ENCODE measurements at regions not wholly inside any gene's neighbourhood (a gene's known extent, or its start where the extent isn't known, plus 50 kb on each side); places are given as distances from the start of the nearest gene placed in this dataset.
"Not testable (repeated sequence)": the region's sequence is repeated elsewhere in the genome, so short reads cannot be mapped to it uniquely, and the experiment has no call there.

DNA sequence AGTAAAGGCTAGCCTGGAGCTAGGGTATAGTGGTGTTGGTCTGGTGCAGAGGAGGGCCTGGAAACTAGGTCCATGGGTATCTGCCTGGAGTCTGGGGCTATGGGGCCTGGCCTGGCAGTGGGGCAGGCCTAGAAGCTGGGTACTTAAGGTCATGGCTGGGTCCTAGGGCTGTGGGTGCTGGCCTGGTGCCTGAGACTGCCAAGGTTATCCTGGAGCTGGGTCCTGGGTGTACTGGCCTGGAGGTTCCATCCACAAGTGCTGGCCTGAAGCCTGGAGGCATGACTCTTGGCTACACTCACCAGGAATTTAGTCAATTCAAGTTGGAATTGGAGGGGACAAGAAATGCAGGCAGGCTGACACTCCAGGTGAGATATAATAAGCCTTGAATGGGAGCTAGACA, 108.4 kb upstream of the ZCCHC13 start:
- no peak overlapping the region for H3K27ac ChIP-seq (replicated peaks)
- no peak overlapping the region for H3K4me3 ChIP-seq (replicated peaks; ENCODE audit: insufficient read depth, low read length)
- TF ChIP-seq SPI1 (IDR thresholded peaks at IDR 0.05; ENCODE audit: borderline replicate concordance, low read depth) (no peak), GABPA (IDR thresholded peaks at IDR 0.05; ENCODE audit: low read depth) (no peak)
- TF ChIP-seq, protein P1, sequence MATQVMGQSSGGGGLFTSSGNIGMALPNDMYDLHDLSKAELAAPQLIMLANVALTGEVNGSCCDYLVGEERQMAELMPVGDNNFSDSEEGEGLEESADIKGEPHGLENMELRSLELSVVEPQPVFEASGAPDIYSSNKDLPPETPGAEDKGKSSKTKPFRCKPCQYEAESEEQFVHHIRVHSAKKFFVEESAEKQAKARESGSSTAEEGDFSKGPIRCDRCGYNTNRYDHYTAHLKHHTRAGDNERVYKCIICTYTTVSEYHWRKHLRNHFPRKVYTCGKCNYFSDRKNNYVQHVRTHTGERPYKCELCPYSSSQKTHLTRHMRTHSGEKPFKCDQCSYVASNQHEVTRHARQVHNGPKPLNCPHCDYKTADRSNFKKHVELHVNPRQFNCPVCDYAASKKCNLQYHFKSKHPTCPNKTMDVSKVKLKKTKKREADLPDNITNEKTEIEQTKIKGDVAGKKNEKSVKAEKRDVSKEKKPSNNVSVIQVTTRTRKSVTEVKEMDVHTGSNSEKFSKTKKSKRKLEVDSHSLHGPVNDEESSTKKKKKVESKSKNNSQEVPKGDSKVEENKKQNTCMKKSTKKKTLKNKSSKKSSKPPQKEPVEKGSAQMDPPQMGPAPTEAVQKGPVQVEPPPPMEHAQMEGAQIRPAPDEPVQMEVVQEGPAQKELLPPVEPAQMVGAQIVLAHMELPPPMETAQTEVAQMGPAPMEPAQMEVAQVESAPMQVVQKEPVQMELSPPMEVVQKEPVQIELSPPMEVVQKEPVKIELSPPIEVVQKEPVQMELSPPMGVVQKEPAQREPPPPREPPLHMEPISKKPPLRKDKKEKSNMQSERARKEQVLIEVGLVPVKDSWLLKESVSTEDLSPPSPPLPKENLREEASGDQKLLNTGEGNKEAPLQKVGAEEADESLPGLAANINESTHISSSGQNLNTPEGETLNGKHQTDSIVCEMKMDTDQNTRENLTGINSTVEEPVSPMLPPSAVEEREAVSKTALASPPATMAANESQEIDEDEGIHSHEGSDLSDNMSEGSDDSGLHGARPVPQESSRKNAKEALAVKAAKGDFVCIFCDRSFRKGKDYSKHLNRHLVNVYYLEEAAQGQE (IDR thresholded peaks at IDR 0.05; ENCODE audit: insufficient replicate concordance, low read depth): no peak
- no peaks in the 10 kb centered on the region for H3K27me3 ChIP-seq (ENCODE audit: insufficient read depth, poor library complexity, severe bottlenecking)
- DNase-seq (ENCODE audit: low read depth in 1 of 2, low spot score in 1 of 2): no peak

- H3K27ac ChIP-seq (replicated peaks): no peak overlapping the region
- no peak for DNase-seq (ENCODE audit: low read depth in 1 of 2, low spot score in 1 of 2)
- no peaks in the 10 kb centered on the region for H3K27me3 ChIP-seq (ENCODE audit: insufficient read depth, poor library complexity, severe bottlenecking)
- no peak overlapping the region for H3K4me3 ChIP-seq (replicated peaks; ENCODE audit: insufficient read depth, low read length)
- TF ChIP-seq SPI1 (IDR thresholded peaks at IDR 0.05; ENCODE audit: borderline replicate concordance, low read depth) (no peak), CTCF (IDR thresholded peaks at IDR 0.05; ENCODE audit: insufficient read depth, low read length) (no peak), POLR2AphosphoS5 (IDR thresholded peaks at IDR 0.05; ENCODE audit: low read depth) (no peak), GABPA (IDR thresholded peaks at IDR 0.05; ENCODE audit: low read depth) (no peak)
- TF ChIP-seq, protein P1 (IDR thresholded peaks at IDR 0.05; ENCODE audit: insufficient replicate concordance, low read depth): no peak
These were observed 108.9 kb upstream of the ZCCHC13 start for GRCh38 chrX:74195120-74195519.

- DNase-seq (ENCODE audit: low read depth in 1 of 2, low spot score in 1 of 2): no peak
- H3K4me3 ChIP-seq (replicated peaks; ENCODE audit: insufficient read depth, low read length): no peak overlapping the region
- no peak for TF ChIP-seq CTCF (IDR thresholded peaks at IDR 0.05; ENCODE audit: insufficient read depth, low read length)
- TF ChIP-seq POLR2AphosphoS5 (IDR thresholded peaks at IDR 0.05; ENCODE audit: low read depth): no peak
- TF ChIP-seq, protein P1 (IDR thresholded peaks at IDR 0.05; ENCODE audit: insufficient replicate concordance, low read depth): no peak
- TF ChIP-seq SPI1 (IDR thresholded peaks at IDR 0.05; ENCODE audit: borderline replicate concordance, low read depth): no peak
- TF ChIP-seq GABPA (IDR thresholded peaks at IDR 0.05; ENCODE audit: low read depth): no peak
- H3K27me3 ChIP-seq (ENCODE audit: insufficient read depth, poor library complexity, severe bottlenecking): no peaks in the 10 kb centered on the region
- H3K27ac ChIP-seq (replicated peaks): no peak overlapping the region
These were observed 116.8 kb upstream of the ZCCHC13 start for GRCh38 chrX:74187211-74187610.

DNA sequence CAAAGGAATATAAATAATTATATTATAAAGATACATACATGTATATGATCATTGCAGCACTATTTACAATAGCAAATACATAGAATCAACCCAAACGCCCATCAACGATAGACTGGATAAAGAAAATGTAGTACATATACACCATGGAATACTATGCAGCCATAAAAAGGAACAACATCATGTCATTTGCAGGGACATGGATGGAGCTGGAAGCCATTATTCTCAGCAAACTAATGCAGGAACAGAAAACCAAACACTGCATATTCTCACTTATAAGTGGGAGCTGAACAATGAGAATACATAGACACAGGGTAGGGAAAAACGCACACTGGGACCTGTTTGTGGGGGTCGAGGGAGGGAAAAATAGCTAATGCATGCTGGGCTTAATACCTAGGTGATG, 120.9 kb upstream of the ZCCHC13 start:
- H3K27ac ChIP-seq (replicated peaks); H3K4me3 ChIP-seq (replicated peaks; ENCODE audit: insufficient read depth, low read length); H3K27me3 ChIP-seq (ENCODE audit: insufficient read depth, poor library complexity, severe bottlenecking); DNase-seq (ENCODE audit: low read depth in 1 of 2, low spot score in 1 of 2): not testable (repeated sequence)

GRCh38 chrX:74181976-74182375, 122.0 kb upstream of the ZCCHC13 start:
- not testable (repeated sequence) for H3K27ac ChIP-seq (replicated peaks); H3K4me3 ChIP-seq (replicated peaks; ENCODE audit: insufficient read depth, low read length); DNase-seq (ENCODE audit: low read depth in 1 of 2, low spot score in 1 of 2); H3K27me3 ChIP-seq (ENCODE audit: insufficient read depth, poor library complexity, severe bottlenecking)
